Trophoblast cell (in vitro differentiated cells and primary cell): ENCODE measurements at regions not wholly inside any gene's neighbourhood (a gene's known extent, or its start where the extent isn't known, plus 50 kb on each side); places are given as distances from the start of the nearest gene placed in this dataset.

Experiments used
- DNase-seq, 2 donors: peaks; one replicate each; pipeline ENCODE4 v3.0.0-alpha.2; 2016
- H2AFZ ChIP-seq: 2 replicates; pipeline ENCODE4 v1.6.1; 2013; ENCODE audit warnings: low read length, moderate library complexity, mild to moderate bottlenecking; ENCODE audit not compliant: insufficient read depth, poor library complexity
- H2AK5ac ChIP-seq: 2 replicates; pipeline ENCODE4 v1.6.1; 2013; ENCODE audit warnings: mild to moderate bottlenecking, low read length
- H2BK120ac ChIP-seq: 2 replicates; pipeline ENCODE4 v1.6.1; 2013; ENCODE audit warnings: low read length, mild to moderate bottlenecking, moderate library complexity; ENCODE audit not compliant: insufficient read depth, poor library complexity
- H2BK12ac ChIP-seq: 2 replicates; pipeline ENCODE4 v1.6.1; 2013; ENCODE audit warnings: mild to moderate bottlenecking, low read length, moderate library complexity
- H2BK5ac ChIP-seq: 2 replicates; pipeline ENCODE4 v1.6.1; 2013; ENCODE audit warnings: low read length, low read depth, moderate library complexity, mild to moderate bottlenecking; ENCODE audit not compliant: poor library complexity
- H3K14ac ChIP-seq: 2 replicates; pipeline ENCODE4 v1.6.1; 2013; ENCODE audit warnings: mild to moderate bottlenecking, low read length
- H3K18ac ChIP-seq: 2 replicates; pipeline ENCODE4 v1.6.1; 2013; ENCODE audit warnings: mild to moderate bottlenecking, low read length
- H3K23ac ChIP-seq: 2 replicates; pipeline ENCODE4 v1.6.1; 2013; ENCODE audit warnings: low read length
- H3K27ac ChIP-seq: 2 replicates; pipeline ENCODE4 v1.5.1; 2013; ENCODE audit warnings: low read depth, mild to moderate bottlenecking, inconsistent platforms, low read length, moderate library complexity
- H3K27me3 ChIP-seq: 2 replicates; pipeline ENCODE4 v1.6.1; 2013; ENCODE audit warnings: inconsistent platforms, mild to moderate bottlenecking, low read length, moderate library complexity; ENCODE audit not compliant: insufficient read depth
- H3K36me3 ChIP-seq, 2 experiments: 1 replicate in 1 of 2; 2 replicates in 1 of 2; pipeline ENCODE4 v1.6.1; 2013; ENCODE audit warnings: low read length in 2 of 2, mild to moderate bottlenecking in 2 of 2, moderate library complexity in 1 of 2; ENCODE audit not compliant: insufficient read depth in 2 of 2, control insufficient read depth in 1 of 2
- H3K4ac ChIP-seq: 2 replicates; pipeline ENCODE4 v1.6.1; 2013; ENCODE audit warnings: low read depth, mild to moderate bottlenecking, low read length, moderate library complexity
- H3K4me1 ChIP-seq, 2 experiments: 1 replicate in 1 of 2; 2 replicates in 1 of 2; pipeline ENCODE4 v1.6.1; 2013; ENCODE audit warnings: low read length in 2 of 2, mild to moderate bottlenecking in 2 of 2, moderate library complexity in 1 of 2; ENCODE audit not compliant: insufficient read depth in 2 of 2, control insufficient read depth in 1 of 2
- H3K4me2 ChIP-seq: 2 replicates; pipeline ENCODE4 v1.6.1; 2013; ENCODE audit warnings: inconsistent platforms, mild to moderate bottlenecking, low read length, moderate library complexity
- H3K4me3 ChIP-seq: 2 replicates; pipeline ENCODE4 v1.5.1; 2013; ENCODE audit warnings: mild to moderate bottlenecking, low read depth, low read length, inconsistent platforms
- H3K79me1 ChIP-seq: one replicate; pipeline ENCODE4 v1.6.1; 2013; ENCODE audit warnings: low read length
- H3K79me2 ChIP-seq: 2 replicates; pipeline ENCODE4 v1.6.1; 2013; ENCODE audit warnings: low read length, mild to moderate bottlenecking; ENCODE audit not compliant: control insufficient read depth, insufficient read depth, poor library complexity
- H3K9ac ChIP-seq: 2 replicates; pipeline ENCODE4 v1.6.1; 2013; ENCODE audit warnings: mild to moderate bottlenecking, low read length
- H3K9me3 ChIP-seq: 2 replicates; pipeline ENCODE4 v1.6.1; 2013; ENCODE audit warnings: low read depth, mild to moderate bottlenecking, control low read depth, inconsistent platforms, low read length; ENCODE audit not compliant: insufficient read depth
- H4K12ac ChIP-seq: 2 replicates; pipeline ENCODE4 v1.6.1; 2013; ENCODE audit warnings: low read depth, mild to moderate bottlenecking, low read length, moderate library complexity
- H4K8ac ChIP-seq: 2 replicates; pipeline ENCODE4 v1.6.1; 2013; ENCODE audit warnings: low read depth, mild to moderate bottlenecking, low read length, moderate library complexity
- H4K91ac ChIP-seq: one replicate; pipeline ENCODE4 v1.6.1; 2013; ENCODE audit warnings: low read depth, mild to moderate bottlenecking, low read length, moderate library complexity
- WGBS: extraction: QIAGEN DNeasy Blood & Tissue Kit; methylation state at CpG from one replicate; pipeline ENCODE4 v1.1.7; 2013; ENCODE audit warnings: missing lambda C conversion rate; ENCODE audit not compliant: insufficient read length, insufficient coverage; ENCODE audit errors: extremely low coverage; 5-methylcytosine and 5-hydroxymethylcytosine counted together

- Histone ChIP-seq H2BK120ac (no peak overlapping the region), H2BK5ac (no peak overlapping the region), H3K18ac (no peak overlapping the region), H3K27me3 (no peaks in the 10 kb centered on the region), H3K4ac (no peak overlapping the region), H3K27ac (no peak overlapping the region), H3K4me3 (no peak overlapping the region), H3K4me2 (no peak overlapping the region), H3K79me1 (no peaks in the 10 kb centered on the region), H2BK12ac (no peak overlapping the region), H2AK5ac (no peak overlapping the region), H4K8ac (no peak overlapping the region), H3K14ac (no peak overlapping the region), H3K79me2 (no peaks in the 10 kb centered on the region), H2AFZ (no peak overlapping the region), H3K36me3 (no peaks in the 10 kb centered on the region), H3K4me1 (peaks cover 0 to 2% of the 10 kb centered on the region in 2 experiments), H3K9ac (no peak overlapping the region), H4K12ac (no peak overlapping the region), H3K9me3 (no peaks in the 10 kb centered on the region), H3K23ac (no peak overlapping the region), H4K91ac (no peak overlapping the region)
- no peak for DNase-seq
- WGBS, result no CpG with 5 or more reads among the region's 1 CpG
Observed at GRCh38 chr10:60615541-60615940, 162.7 kb upstream of the CDK1 start.

- Histone ChIP-seq H2AFZ (no peak overlapping the region), H3K36me3 (no peaks in the 10 kb centered on the region), H2AK5ac (no peak overlapping the region), H3K4me1 (peaks cover 0 to 2% of the 10 kb centered on the region in 2 experiments), H3K4me3 (no peak overlapping the region), H2BK5ac (no peak overlapping the region), H3K79me1 (no peaks in the 10 kb centered on the region), H3K18ac (no peak overlapping the region), H3K79me2 (no peaks in the 10 kb centered on the region), H2BK120ac (no peak overlapping the region), H4K8ac (no peak overlapping the region), H3K4me2 (no peak overlapping the region), H2BK12ac (no peak overlapping the region), H3K9ac (no peak overlapping the region), H3K4ac (no peak overlapping the region), H3K14ac (no peak overlapping the region), H3K9me3 (no peaks in the 10 kb centered on the region), H3K27ac (no peak overlapping the region), H3K23ac (no peak overlapping the region), H4K91ac (no peak overlapping the region), H3K27me3 (no peaks in the 10 kb centered on the region), H4K12ac (no peak overlapping the region)
- WGBS, result no CpG with 5 or more reads among the region's 2 CpGs
- DNase-seq, result no peak
Observed at GRCh38 chr10:60614363-60614762, 163.9 kb upstream of the CDK1 start.

- Histone ChIP-seq H2BK120ac (no peak overlapping the region), H4K8ac (no peak overlapping the region), H3K79me1 (no peaks in the 10 kb centered on the region), H3K14ac (no peak overlapping the region), H3K18ac (no peak overlapping the region), H3K27ac (no peak overlapping the region), H4K12ac (no peak overlapping the region), H3K79me2 (no peaks in the 10 kb centered on the region), H3K27me3 (no peaks in the 10 kb centered on the region), H2AK5ac (no peak overlapping the region), H3K4ac (no peak overlapping the region), H2BK5ac (no peak overlapping the region), H4K91ac (no peak overlapping the region), H3K36me3 (no peaks in the 10 kb centered on the region), H3K4me2 (no peak overlapping the region), H3K9ac (no peak overlapping the region), H3K9me3 (no peaks in the 10 kb centered on the region), H3K4me3 (no peak overlapping the region), H3K4me1 (peaks cover 0 to 2% of the 10 kb centered on the region in 2 experiments), H2AFZ (no peak overlapping the region), H3K23ac (no peak overlapping the region), H2BK12ac (no peak overlapping the region)
- whole genome bisulfite sequencing, result no CpG with 5 or more reads among the region's 2 CpGs
- DNase-seq, result no peak
Observed at GRCh38 chr10:60613434-60613833, 164.8 kb upstream of the CDK1 start.

- Histone ChIP-seq H3K27ac (no peak overlapping the region), H3K4me1 (peaks cover 0 to 2% of the 10 kb centered on the region in 2 experiments), H4K12ac (no peak overlapping the region), H2BK5ac (no peak overlapping the region), H2BK120ac (no peak overlapping the region), H3K79me2 (no peaks in the 10 kb centered on the region), H4K91ac (no peak overlapping the region), H3K4me3 (no peak overlapping the region), H3K18ac (no peak overlapping the region), H3K36me3 (no peaks in the 10 kb centered on the region), H3K4ac (no peak overlapping the region), H3K4me2 (no peak overlapping the region), H2AK5ac (no peak overlapping the region), H3K79me1 (no peaks in the 10 kb centered on the region), H3K14ac (no peak overlapping the region), H3K27me3 (no peaks in the 10 kb centered on the region), H2AFZ (no peak overlapping the region), H3K9me3 (no peaks in the 10 kb centered on the region), H3K23ac (no peak overlapping the region), H2BK12ac (no peak overlapping the region), H3K9ac (peak overlapping the region; percentile 15), H4K8ac (no peak overlapping the region)
- no CpG with 5 or more reads among the region's 5 CpGs for WGBS
- DNase-seq, result peak; percentile 93 to 94
Observed at GRCh38 chr10:60611291-60611747, 167.0 kb upstream of the CDK1 start.
